Keratinocyte (primary cell): ENCODE measurements at regions not wholly inside any gene's neighbourhood (a gene's known extent, or its start where the extent isn't known, plus 50 kb on each side); places are given as distances from the start of the nearest gene placed in this dataset.

Experiments used
- DNase-seq: peaks from one replicate; pipeline ENCODE4 v3.0.0-alpha.2; 2011; ENCODE audit warnings: low read depth, missing footprints, low spot score
- FAIRE-seq: peaks from 2 replicates; lab custom pipeline; 2011; peaks lifted over from hg19 to GRCh38; lab: Jason Lieb, UNC
- H2AFZ ChIP-seq: 2 replicates; pipeline ENCODE4 v1.6.0; 2012; ENCODE audit warnings: low read length, control low read depth, inconsistent platforms; ENCODE audit not compliant: control insufficient read depth
- H3K27ac ChIP-seq: 2 replicates; pipeline ENCODE4 v1.5.1; 2011; ENCODE audit warnings: low read length; ENCODE audit not compliant: control insufficient read depth, insufficient read depth
- H3K27me3 ChIP-seq: 3 replicates; pipeline ENCODE4 v1.6.0; 2011; ENCODE audit warnings: low read length; ENCODE audit not compliant: control insufficient read depth, insufficient read depth; ENCODE audit errors: extremely low read depth
- H3K36me3 ChIP-seq, 2 experiments: 2 replicates in 1 of 2; 3 replicates in 1 of 2; pipeline ENCODE4 v1.5.1; 2011; ENCODE audit warnings: low read length in 2 of 2, mild to moderate bottlenecking in 1 of 2; ENCODE audit not compliant: control insufficient read depth in 2 of 2, insufficient read depth in 2 of 2; ENCODE audit errors: extremely low read depth in 1 of 2
- H3K4me1 ChIP-seq: 3 replicates; pipeline ENCODE4 v1.5.1; 2011; ENCODE audit warnings: low read length; ENCODE audit not compliant: control insufficient read depth, insufficient read depth; ENCODE audit errors: extremely low read depth
- H3K4me2 ChIP-seq: 3 replicates; pipeline ENCODE4 v1.6.0; 2011; ENCODE audit warnings: low read depth, low read length; ENCODE audit not compliant: control insufficient read depth, insufficient read depth; ENCODE audit errors: extremely low read depth
- H3K4me3 ChIP-seq, 3 experiments: fragments of 200-600 bp in 1 of 3; sonication (generic) in 1 of 3; 2 replicates in 2 of 3; 3 replicates in 1 of 3; pipeline ENCODE4 v1.5.1; 2011 to 2016; ENCODE audit warnings: low read length in 3 of 3, mild to moderate bottlenecking in 3 of 3, control low read depth in 2 of 3, inconsistent platforms in 1 of 3, low read depth in 1 of 3, mixed read lengths in 1 of 3, mixed run types in 1 of 3, moderate library complexity in 1 of 3; ENCODE audit not compliant: control insufficient read depth in 2 of 3, insufficient read depth in 2 of 3; ENCODE audit errors: extremely low read depth in 1 of 3
- H3K79me2 ChIP-seq: 2 replicates; pipeline ENCODE4 v1.6.0; 2012; ENCODE audit warnings: low read length; ENCODE audit not compliant: control insufficient read depth, insufficient read depth
- H3K9ac ChIP-seq: 3 replicates; pipeline ENCODE4 v1.6.0; 2011; ENCODE audit warnings: low read length; ENCODE audit not compliant: control insufficient read depth, insufficient read depth; ENCODE audit errors: extremely low read depth
- H3K9me1 ChIP-seq: 3 replicates; pipeline ENCODE4 v1.6.0; 2011; ENCODE audit warnings: low read length; ENCODE audit not compliant: control insufficient read depth, insufficient read depth; ENCODE audit errors: extremely low read depth
- H3K9me3 ChIP-seq: 2 replicates; pipeline ENCODE4 v1.5.1; 2012; ENCODE audit warnings: low read depth, low read length; ENCODE audit not compliant: control insufficient read depth
- H4K20me1 ChIP-seq: 3 replicates; pipeline ENCODE4 v1.6.0; 2011; ENCODE audit warnings: low read length; ENCODE audit not compliant: control insufficient read depth, insufficient read depth; ENCODE audit errors: extremely low read depth
- EZH2 ChIP-seq: IDR thresholded peaks from one replicate; pipeline ENCODE4 v1.6.1; 2012; ENCODE audit warnings: inconsistent platforms, mild to moderate bottlenecking, low read length, moderate library complexity
- dilution Hi-C: fragments of 300-500 bp; cut with MboI; formaldehyde crosslinking; loops from one replicate; pipeline ENCODE4 v1.7.0; 2020; ENCODE audit warnings: low sequenced_read_pairs; ENCODE audit not compliant: extremely low pct_ligation_motif_present
- TF ChIP-seq, protein P1 (sequence below), 3 experiments: IDR thresholded peaks in 1 of 3; conservative IDR thresholded peaks in 1 of 3; optimal IDR thresholded peaks in 1 of 3; 2 replicates in 2 of 3; 3 replicates in 1 of 3; pipeline versions ENCODE3 to v1.5.1; 2011; ENCODE audit warnings: low read length in 3 of 3, mild to moderate bottlenecking in 3 of 3, moderate library complexity in 2 of 3, control low read depth in 1 of 3, inconsistent platforms in 1 of 3; ENCODE audit not compliant: insufficient read depth in 2 of 3; ENCODE audit errors: extremely low read depth in 1 of 3

DNA sequence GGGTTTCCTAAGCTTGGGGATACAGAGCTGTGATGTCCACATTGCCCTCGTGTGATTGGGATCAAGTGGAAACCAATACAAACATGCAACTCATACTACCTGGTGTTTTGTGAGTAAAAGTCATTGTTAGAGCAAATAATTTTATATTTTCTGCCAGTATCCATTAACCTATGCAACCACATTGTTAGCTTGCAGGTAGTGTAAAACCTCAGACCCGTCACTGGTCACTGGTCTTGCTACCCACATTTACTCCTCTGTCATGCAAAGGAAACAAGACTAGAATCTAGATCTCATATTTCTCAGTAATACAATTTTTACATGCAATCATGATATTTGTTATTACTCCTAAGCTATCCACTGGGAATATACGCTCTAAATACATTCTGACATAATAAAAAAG, 324.3 kb upstream of the NDST4 start:
- H4K20me1 ChIP-seq: no peaks in the 10 kb centered on the region
- dilution Hi-C loops: no loop called here
- H3K4me2 ChIP-seq: no peak overlapping the region
- H3K36me3 ChIP-seq: no peaks in the 10 kb centered on the region
- no peaks in the 10 kb centered on the region for H3K4me1 ChIP-seq
- DNase-seq (no peak), FAIRE-seq (no peak)
- no peaks in the 10 kb centered on the region for H3K9me3 ChIP-seq
- H3K27me3 ChIP-seq: no peaks in the 10 kb centered on the region
- H3K9ac ChIP-seq: no peak overlapping the region
- no peak overlapping the region for H2AFZ ChIP-seq
- no peak for TF ChIP-seq EZH2
- TF ChIP-seq, protein P1, sequence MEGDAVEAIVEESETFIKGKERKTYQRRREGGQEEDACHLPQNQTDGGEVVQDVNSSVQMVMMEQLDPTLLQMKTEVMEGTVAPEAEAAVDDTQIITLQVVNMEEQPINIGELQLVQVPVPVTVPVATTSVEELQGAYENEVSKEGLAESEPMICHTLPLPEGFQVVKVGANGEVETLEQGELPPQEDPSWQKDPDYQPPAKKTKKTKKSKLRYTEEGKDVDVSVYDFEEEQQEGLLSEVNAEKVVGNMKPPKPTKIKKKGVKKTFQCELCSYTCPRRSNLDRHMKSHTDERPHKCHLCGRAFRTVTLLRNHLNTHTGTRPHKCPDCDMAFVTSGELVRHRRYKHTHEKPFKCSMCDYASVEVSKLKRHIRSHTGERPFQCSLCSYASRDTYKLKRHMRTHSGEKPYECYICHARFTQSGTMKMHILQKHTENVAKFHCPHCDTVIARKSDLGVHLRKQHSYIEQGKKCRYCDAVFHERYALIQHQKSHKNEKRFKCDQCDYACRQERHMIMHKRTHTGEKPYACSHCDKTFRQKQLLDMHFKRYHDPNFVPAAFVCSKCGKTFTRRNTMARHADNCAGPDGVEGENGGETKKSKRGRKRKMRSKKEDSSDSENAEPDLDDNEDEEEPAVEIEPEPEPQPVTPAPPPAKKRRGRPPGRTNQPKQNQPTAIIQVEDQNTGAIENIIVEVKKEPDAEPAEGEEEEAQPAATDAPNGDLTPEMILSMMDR (optimal IDR thresholded peaks at IDR 0.05 in 1 of 3, IDR thresholded peaks at IDR 0.05 in 1 of 3, conservative IDR thresholded peaks at IDR 0.05 in 1 of 3; ENCODE audit: extremely low read depth in 1 of 3, insufficient read depth in 2 of 3, low read length in 3 of 3): no peak
- H3K4me3 ChIP-seq: no peak overlapping the region
- H3K9me1 ChIP-seq: no peaks in the 10 kb centered on the region
- H3K27ac ChIP-seq: no peak overlapping the region
- H3K79me2 ChIP-seq: no peaks in the 10 kb centered on the region

DNA sequence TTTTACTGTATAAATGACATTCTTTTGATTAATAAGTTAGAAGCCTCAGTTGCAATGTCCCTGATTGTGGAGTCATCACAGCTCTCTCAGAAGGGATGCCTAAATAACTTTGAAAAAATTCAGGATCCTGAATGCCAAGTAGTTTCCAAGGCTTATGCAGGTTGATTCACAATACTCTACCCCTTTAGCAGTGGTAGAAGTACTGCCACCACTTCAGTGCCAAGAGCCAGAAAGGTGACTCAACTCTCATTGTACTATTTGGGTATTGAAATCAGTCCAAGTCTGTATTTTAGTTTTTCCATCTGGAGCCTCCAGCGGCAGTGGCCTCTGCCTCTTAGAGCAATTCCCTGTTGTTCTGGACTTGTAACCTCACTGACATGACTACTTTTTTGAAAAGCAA, 320.1 kb upstream of the NDST4 start:
- no peak for DNase-seq
- FAIRE-seq: no peak

More for the DNA sequence above, 320.1 kb upstream of the NDST4 start:
- dilution Hi-C loops: no loop called here
- Histone ChIP-seq H3K27ac (no peak overlapping the region), H3K9ac (no peak overlapping the region), H2AFZ (no peak overlapping the region), H4K20me1 (no peaks in the 10 kb centered on the region), H3K79me2 (no peaks in the 10 kb centered on the region), H3K4me2 (no peak overlapping the region), H3K27me3 (no peaks in the 10 kb centered on the region), H3K4me3 (no peak overlapping the region), H3K9me1 (no peaks in the 10 kb centered on the region), H3K9me3 (no peaks in the 10 kb centered on the region), H3K4me1 (no peaks in the 10 kb centered on the region), H3K36me3 (no peaks in the 10 kb centered on the region)
- TF ChIP-seq EZH2: no peak
- TF ChIP-seq, protein P1 (optimal IDR thresholded peaks at IDR 0.05 in 1 of 3, IDR thresholded peaks at IDR 0.05 in 1 of 3, conservative IDR thresholded peaks at IDR 0.05 in 1 of 3; ENCODE audit: extremely low read depth in 1 of 3, insufficient read depth in 2 of 3, low read length in 3 of 3): no peak
